Endodermal cell (in vitro differentiated cells): ENCODE measurements at regions not wholly inside any gene's neighbourhood (a gene's known extent, or its start where the extent isn't known, plus 50 kb on each side); places are given as distances from the start of the nearest gene placed in this dataset.

ENCODE experiments used
- DNase-seq: peaks from one replicate; pipeline ENCODE4 v3.0.0-alpha.2; 2017
- H3K27ac ChIP-seq: 2 replicates; pipeline ENCODE4 v1.5.1; 2013; ENCODE audit warnings: mild to moderate bottlenecking, low read depth, low read length, moderate library complexity
- H3K27me3 ChIP-seq: 2 replicates; pipeline ENCODE4 v1.6.1; 2013; ENCODE audit warnings: mild to moderate bottlenecking, low read length, moderate library complexity; ENCODE audit not compliant: insufficient read depth, control insufficient read depth, poor library complexity, severe bottlenecking
- H3K36me3 ChIP-seq: 2 replicates; pipeline ENCODE4 v1.7.0; 2013; ENCODE audit warnings: mild to moderate bottlenecking, low read length, moderate library complexity; ENCODE audit not compliant: control insufficient read depth, insufficient read depth
- H3K4me1 ChIP-seq: one replicate; pipeline ENCODE4 v1.7.0; 2013; ENCODE audit warnings: low read length; ENCODE audit not compliant: control insufficient read depth, insufficient read depth
- H3K4me3 ChIP-seq: 2 replicates; pipeline ENCODE4 v1.5.1; 2013; ENCODE audit warnings: mild to moderate bottlenecking, low read length, moderate library complexity
- H3K9ac ChIP-seq: 2 replicates; pipeline ENCODE4 v1.6.1; 2013; ENCODE audit warnings: mild to moderate bottlenecking, low read length, moderate library complexity; ENCODE audit not compliant: poor library complexity, severe bottlenecking; ENCODE audit errors: extremely low read depth
- H3K9me3 ChIP-seq: 2 replicates; pipeline ENCODE4 v1.6.1; 2013; ENCODE audit warnings: mild to moderate bottlenecking, low read length, moderate library complexity; ENCODE audit not compliant: control insufficient read depth
- H3K27ac Mint-ChIP-seq: 2 replicates; pipeline ENCODE4 v1.8.0; 2020; ENCODE audit warnings: mixed read lengths
- H3K27me3 Mint-ChIP-seq: 2 replicates; pipeline ENCODE4 v1.8.0; 2021; ENCODE audit warnings: mild to moderate bottlenecking, mixed read lengths; ENCODE audit not compliant: insufficient read depth
- H3K36me3 Mint-ChIP-seq: 2 replicates; pipeline ENCODE4 v1.8.0; 2020; ENCODE audit warnings: low read depth, mixed read lengths
- H3K4me1 Mint-ChIP-seq: 2 replicates; pipeline ENCODE4 v1.8.0; 2020; ENCODE audit warnings: mixed read lengths
- H3K4me3 Mint-ChIP-seq: 2 replicates; pipeline ENCODE4 v1.8.0; 2020; ENCODE audit warnings: mild to moderate bottlenecking, moderate library complexity, mixed read lengths
- H3K9me3 Mint-ChIP-seq: 2 replicates; pipeline ENCODE4 v1.8.0; 2020; ENCODE audit warnings: mild to moderate bottlenecking, mixed read lengths
- CTCF ChIP-seq: fragments of 200-600 bp; sonication (generic); conservative IDR thresholded peaks from 2 replicates; pipeline ENCODE4 v1.5.0; 2021; ENCODE audit warnings: antibody characterized with exemption, mild to moderate bottlenecking
- WGBS, 2 experiments: methylation state at CpG; one replicate each; pipeline versions ENCODE4 v1.1.5 to v1.1.7; 2013; ENCODE audit warnings: missing lambda C conversion rate in 2 of 2, mixed read lengths in 1 of 2; ENCODE audit not compliant: insufficient coverage in 1 of 2, insufficient read length in 1 of 2; 5-methylcytosine and 5-hydroxymethylcytosine counted together

- Histone ChIP-seq H3K9me3 (peaks cover 4% of the 10 kb centered on the region), H3K4me3 (no peak overlapping the region), H3K27me3 (no peaks in the 10 kb centered on the region), H3K4me1 (no peaks in the 10 kb centered on the region), H3K36me3 (no peaks in the 10 kb centered on the region), H3K9ac (no peak overlapping the region), H3K27ac (no peak overlapping the region)
- no peaks in the 10 kb centered on the region for H3K27me3 Mint-ChIP-seq
- H3K4me1 Mint-ChIP-seq: no peaks in the 10 kb centered on the region
- DNase-seq: no peak
- WGBS, 2 experiments: 94 to 98% methylated on average over 4 of the region's 4 CpGs
- peaks cover 4% of the 10 kb centered on the region for H3K9me3 Mint-ChIP-seq
- no peaks in the 10 kb centered on the region for H3K36me3 Mint-ChIP-seq
- no peak for TF ChIP-seq CTCF
- no peak overlapping the region for H3K4me3 Mint-ChIP-seq
- H3K27ac Mint-ChIP-seq: no peak overlapping the region
Observed at GRCh38 chr4:27836523-27836922, 975.9 kb downstream of the STIM2 start.

DNA sequence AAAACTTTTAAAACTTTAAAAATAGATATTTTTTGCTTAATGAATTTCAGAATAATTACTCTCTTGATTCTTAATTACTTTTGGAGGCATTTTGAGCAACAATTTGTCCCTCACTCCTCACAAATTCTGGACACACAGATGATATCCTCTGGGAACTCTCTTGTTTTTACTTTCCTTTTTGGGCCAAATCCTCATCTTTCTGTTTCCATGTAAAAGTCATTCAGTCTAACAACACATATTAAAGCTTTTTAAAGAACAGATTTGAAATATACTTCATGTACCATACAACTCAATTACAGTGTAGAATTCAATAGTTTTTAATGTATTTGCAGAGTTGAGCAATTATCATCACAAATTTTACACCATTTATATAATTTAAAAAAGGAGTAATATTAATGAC, 983.1 kb downstream of the STIM2 start:
- Histone ChIP-seq H3K27ac (no peak overlapping the region), H3K4me1 (no peaks in the 10 kb centered on the region), H3K27me3 (no peaks in the 10 kb centered on the region), H3K4me3 (no peak overlapping the region), H3K9ac (no peak overlapping the region), H3K36me3 (no peaks in the 10 kb centered on the region), H3K9me3 (no peaks in the 10 kb centered on the region)
- no peak for TF ChIP-seq CTCF
- no peaks in the 10 kb centered on the region for H3K4me1 Mint-ChIP-seq
- no peak overlapping the region for H3K27ac Mint-ChIP-seq
- no peaks in the 10 kb centered on the region for H3K36me3 Mint-ChIP-seq
- no peaks in the 10 kb centered on the region for H3K9me3 Mint-ChIP-seq
- H3K4me3 Mint-ChIP-seq: no peak overlapping the region
- no peaks in the 10 kb centered on the region for H3K27me3 Mint-ChIP-seq
- no peak for DNase-seq

DNA sequence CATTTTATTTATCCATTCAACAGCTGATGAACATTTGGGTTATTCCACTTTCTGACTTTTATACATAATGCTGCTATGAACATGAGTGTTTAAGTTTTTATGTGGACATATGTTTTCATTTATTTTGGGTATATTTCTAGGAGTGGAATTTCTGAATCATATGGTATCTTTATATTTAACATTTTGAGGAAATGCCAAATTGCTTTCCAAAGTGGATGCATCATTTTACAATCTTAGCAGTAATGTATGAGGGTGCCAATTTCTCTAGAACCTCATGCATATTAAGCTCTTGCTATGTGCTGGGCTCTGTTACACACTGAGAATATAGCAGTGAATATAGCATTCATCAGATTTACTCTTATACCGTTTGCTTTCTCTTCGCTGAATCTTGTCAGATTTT, 983.7 kb downstream of the STIM2 start:
- 92% methylated on average over 2 of the region's 2 CpGs; no CpG with 5 or more reads in 1 of the 2 experiments for whole genome bisulfite sequencing, 2 experiments
- no peak for DNase-seq
- Histone ChIP-seq H3K4me1 (no peaks in the 10 kb centered on the region), H3K9me3 (no peaks in the 10 kb centered on the region), H3K36me3 (no peaks in the 10 kb centered on the region), H3K4me3 (no peak overlapping the region), H3K9ac (no peak overlapping the region), H3K27me3 (no peaks in the 10 kb centered on the region), H3K27ac (no peak overlapping the region)
- H3K4me3 Mint-ChIP-seq: no peak overlapping the region
- no peaks in the 10 kb centered on the region for H3K27me3 Mint-ChIP-seq
- H3K9me3 Mint-ChIP-seq: no peaks in the 10 kb centered on the region
- no peaks in the 10 kb centered on the region for H3K36me3 Mint-ChIP-seq
- no peak for TF ChIP-seq CTCF
- H3K4me1 Mint-ChIP-seq: no peaks in the 10 kb centered on the region
- no peak overlapping the region for H3K27ac Mint-ChIP-seq
